KMS-11 (cell line): ENCODE measurements at regions not wholly inside any gene's neighbourhood (a gene's known extent, or its start where the extent isn't known, plus 50 kb on each side); places are given as distances from the start of the nearest gene placed in this dataset.

Experiments
- H2AFZ ChIP-seq: fragments of 200-600 bp; sonication (generic); 2 replicates; pipeline ENCODE4 v1.6.1; 2016; ENCODE audit warnings: antibody characterized with exemption, mixed run types, low read depth
- H3K27ac ChIP-seq: fragments of 200-600 bp; sonication (generic); 2 replicates; pipeline ENCODE4 v1.6.1; 2016; ENCODE audit warnings: mild to moderate bottlenecking, mixed run types
- H3K27me3 ChIP-seq: fragments of 200-600 bp; sonication (generic); 2 replicates; pipeline ENCODE4 v1.6.1; 2017; ENCODE audit warnings: mild to moderate bottlenecking, low read depth, mixed run types, moderate library complexity; ENCODE audit not compliant: insufficient read depth
- H3K36me3 ChIP-seq: fragments of 200-600 bp; sonication (generic); 2 replicates; pipeline ENCODE4 v1.6.1; 2017; ENCODE audit warnings: mild to moderate bottlenecking, mixed run types; ENCODE audit not compliant: insufficient read depth
- H3K4me1 ChIP-seq: fragments of 200-600 bp; sonication (generic); 2 replicates; pipeline ENCODE4 v1.6.1; 2016; ENCODE audit warnings: mild to moderate bottlenecking, low read depth, mixed run types; ENCODE audit not compliant: poor library complexity, severe bottlenecking
- H3K4me2 ChIP-seq: fragments of 200-600 bp; sonication (generic); 2 replicates; pipeline ENCODE4 v1.7.0; 2016; ENCODE audit warnings: mild to moderate bottlenecking, mixed run types
- H3K4me3 ChIP-seq: fragments of 200-600 bp; sonication (generic); IDR thresholded peaks from 2 replicates; pipeline ENCODE4 v1.6.1; 2017; ENCODE audit warnings: low read depth, low read length, mixed read lengths; ENCODE audit not compliant: insufficient read depth
- H3K79me2 ChIP-seq: fragments of 200-600 bp; sonication (generic); 2 replicates; pipeline ENCODE4 v1.6.1; 2016; ENCODE audit warnings: low read depth, mixed run types; ENCODE audit not compliant: insufficient read depth
- H3K9ac ChIP-seq: fragments of 200-600 bp; sonication (generic); 2 replicates; pipeline ENCODE4 v1.6.1; 2016; ENCODE audit warnings: mild to moderate bottlenecking, mixed run types
- H4K20me1 ChIP-seq: fragments of 200-600 bp; sonication (generic); 2 replicates; pipeline ENCODE4 v1.6.1; 2016; ENCODE audit warnings: mild to moderate bottlenecking, mixed run types; ENCODE audit not compliant: insufficient read depth
- TF ChIP-seq, protein P1 (sequence below): fragments of 200-600 bp; sonication (generic); conservative IDR thresholded peaks from 2 replicates; pipeline ENCODE4 v1.6.1; 2017; ENCODE audit warnings: low read depth, mild to moderate bottlenecking, antibody characterized with exemption, low read length, moderate library complexity, mixed read lengths

DNA sequence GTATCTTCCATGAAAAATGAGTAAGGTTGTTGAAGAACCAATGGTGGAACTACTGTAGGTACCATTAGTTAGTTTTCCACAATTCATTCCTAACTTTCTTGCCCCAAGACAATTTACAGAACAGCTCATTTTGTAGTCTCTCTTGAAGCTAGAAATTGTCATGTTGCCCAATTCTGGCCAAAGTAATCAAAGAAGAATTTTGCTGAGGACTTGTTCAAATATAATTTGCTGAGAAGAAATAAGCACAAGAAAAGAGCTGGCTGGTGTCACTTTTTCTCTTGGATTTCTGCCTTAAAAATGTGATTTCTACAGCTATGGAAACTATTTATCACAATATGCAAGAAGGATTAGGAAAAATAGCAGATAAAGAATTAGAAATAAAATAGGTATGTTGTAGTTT, 199.2 kb upstream of the SEMA3A start:
- no peak overlapping the region for H3K4me2 ChIP-seq

DNA sequence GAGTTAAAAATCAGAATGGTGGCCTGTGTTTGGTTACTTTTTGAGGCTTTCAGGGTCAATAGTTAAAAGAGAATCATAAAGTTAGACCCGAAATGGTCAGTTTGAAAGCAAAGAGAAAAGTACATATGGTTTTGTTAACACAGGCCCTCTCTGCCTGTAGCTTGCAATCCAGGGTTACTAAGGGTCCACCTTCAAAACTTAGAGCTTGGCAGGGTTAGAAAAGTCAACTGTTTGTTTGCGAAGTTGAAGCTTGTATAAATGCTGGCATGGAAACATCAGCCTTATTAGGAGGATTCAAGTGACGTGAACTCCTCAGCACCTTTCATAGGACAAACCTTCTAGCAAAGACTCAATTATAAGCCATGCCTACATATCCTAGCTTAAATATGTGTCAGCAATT, 196.3 kb upstream of the SEMA3A start:
- H3K4me2 ChIP-seq, result no peak overlapping the region

More for the DNA sequence above, 199.2 kb upstream of the SEMA3A start:
- no peaks in the 10 kb centered on the region for H3K79me2 ChIP-seq
- H4K20me1 ChIP-seq, result no peaks in the 10 kb centered on the region
- H3K27me3 ChIP-seq, result no peaks in the 10 kb centered on the region
- no peak overlapping the region for H2AFZ ChIP-seq
- H3K9ac ChIP-seq, result no peak overlapping the region
- no peak overlapping the region for H3K27ac ChIP-seq
- H3K36me3 ChIP-seq, result no peaks in the 10 kb centered on the region; the same call in 1 of the 2 replicates
- peaks cover 12% of the 10 kb centered on the region for H3K4me1 ChIP-seq
- no peak overlapping the region for H3K4me3 ChIP-seq
- TF ChIP-seq, protein P1, sequence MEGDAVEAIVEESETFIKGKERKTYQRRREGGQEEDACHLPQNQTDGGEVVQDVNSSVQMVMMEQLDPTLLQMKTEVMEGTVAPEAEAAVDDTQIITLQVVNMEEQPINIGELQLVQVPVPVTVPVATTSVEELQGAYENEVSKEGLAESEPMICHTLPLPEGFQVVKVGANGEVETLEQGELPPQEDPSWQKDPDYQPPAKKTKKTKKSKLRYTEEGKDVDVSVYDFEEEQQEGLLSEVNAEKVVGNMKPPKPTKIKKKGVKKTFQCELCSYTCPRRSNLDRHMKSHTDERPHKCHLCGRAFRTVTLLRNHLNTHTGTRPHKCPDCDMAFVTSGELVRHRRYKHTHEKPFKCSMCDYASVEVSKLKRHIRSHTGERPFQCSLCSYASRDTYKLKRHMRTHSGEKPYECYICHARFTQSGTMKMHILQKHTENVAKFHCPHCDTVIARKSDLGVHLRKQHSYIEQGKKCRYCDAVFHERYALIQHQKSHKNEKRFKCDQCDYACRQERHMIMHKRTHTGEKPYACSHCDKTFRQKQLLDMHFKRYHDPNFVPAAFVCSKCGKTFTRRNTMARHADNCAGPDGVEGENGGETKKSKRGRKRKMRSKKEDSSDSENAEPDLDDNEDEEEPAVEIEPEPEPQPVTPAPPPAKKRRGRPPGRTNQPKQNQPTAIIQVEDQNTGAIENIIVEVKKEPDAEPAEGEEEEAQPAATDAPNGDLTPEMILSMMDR, result no peak

DNA sequence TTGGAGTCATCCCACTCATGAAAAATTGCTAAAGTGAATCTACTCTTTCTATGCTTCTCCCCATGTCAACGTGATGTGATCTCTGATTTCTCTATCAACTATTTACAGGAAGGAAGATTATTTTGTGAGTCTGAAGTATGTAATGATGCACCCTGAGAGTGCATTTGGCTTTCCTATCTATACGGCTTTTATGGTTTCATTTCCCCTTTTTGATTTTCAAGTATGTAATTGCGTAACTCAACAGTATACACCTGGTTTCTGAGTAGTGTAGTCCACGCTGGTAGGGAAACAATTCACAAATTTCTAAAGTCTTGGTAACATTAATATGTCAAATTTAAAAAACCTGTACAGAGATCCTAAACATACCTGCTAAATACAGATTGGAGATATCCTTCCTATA, 194.7 kb upstream of the SEMA3A start:
- H3K9ac ChIP-seq, result no peak overlapping the region
- no peak overlapping the region for H3K27ac ChIP-seq
- no peaks in the 10 kb centered on the region for H3K27me3 ChIP-seq
- no peak overlapping the region for H3K4me3 ChIP-seq
- no peaks in the 10 kb centered on the region; the same call in 1 of the 2 replicates for H3K36me3 ChIP-seq
- peaks cover 16% of the 10 kb centered on the region for H3K4me1 ChIP-seq
- H3K79me2 ChIP-seq, result no peaks in the 10 kb centered on the region
- peak overlapping the region; percentile 25; the same call in 1 of the 2 replicates for H2AFZ ChIP-seq
- peak overlapping the region; percentile 31; the same call in 1 of the 2 replicates for H3K4me2 ChIP-seq
- H4K20me1 ChIP-seq, result no peaks in the 10 kb centered on the region
- TF ChIP-seq, protein P1, result no peak

More for the DNA sequence above, 196.3 kb upstream of the SEMA3A start:
- Histone ChIP-seq H3K36me3 (no peaks in the 10 kb centered on the region; the same call in 1 of the 2 replicates), H3K4me3 (no peak overlapping the region), H2AFZ (no peak overlapping the region), H4K20me1 (no peaks in the 10 kb centered on the region), H3K27ac (no peak overlapping the region), H3K79me2 (no peaks in the 10 kb centered on the region), H3K4me1 (peaks cover 16% of the 10 kb centered on the region), H3K27me3 (no peaks in the 10 kb centered on the region), H3K9ac (no peak overlapping the region)
- TF ChIP-seq, protein P1, result no peak

DNA sequence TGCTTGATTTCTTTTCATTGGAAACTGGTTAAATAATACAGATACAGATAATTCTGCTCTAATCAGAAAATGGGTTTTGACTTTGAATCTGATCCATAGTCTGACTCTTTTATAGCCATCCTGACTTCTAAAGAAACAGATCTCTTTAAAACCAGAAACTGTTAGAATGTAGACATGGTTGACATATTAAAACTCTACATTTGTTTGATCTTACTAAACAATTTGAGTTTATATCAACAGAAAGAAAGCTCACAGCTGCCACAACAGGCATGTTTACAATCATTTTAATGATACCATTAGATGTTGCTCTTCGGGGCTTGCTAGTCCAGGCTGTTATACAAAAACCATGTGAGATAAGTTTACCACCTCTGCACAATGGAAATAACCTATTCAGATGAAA, 193.0 kb upstream of the SEMA3A start:
- TF ChIP-seq, protein P1, result no peak
- H3K27ac ChIP-seq, result no peak overlapping the region
- H3K36me3 ChIP-seq, result no peaks in the 10 kb centered on the region; the same call in 1 of the 2 replicates
- no peak overlapping the region for H2AFZ ChIP-seq
- peaks cover 16% of the 10 kb centered on the region for H3K4me1 ChIP-seq
- H4K20me1 ChIP-seq, result no peaks in the 10 kb centered on the region
- H3K4me3 ChIP-seq, result no peak overlapping the region
- H3K9ac ChIP-seq, result no peak overlapping the region
- H3K79me2 ChIP-seq, result no peaks in the 10 kb centered on the region
- no peak overlapping the region for H3K4me2 ChIP-seq
- H3K27me3 ChIP-seq, result no peaks in the 10 kb centered on the region
